Neuronal stem cell (in vitro differentiated cells): ENCODE measurements at regions not wholly inside any gene's neighbourhood (a gene's known extent, or its start where the extent isn't known, plus 50 kb on each side); places are given as distances from the start of the nearest gene placed in this dataset.
"Not testable (repeated sequence)": the region's sequence is repeated elsewhere in the genome, so short reads cannot be mapped to it uniquely, and the experiment has no call there.

Experiments
- DNase-seq: peaks from one replicate; pipeline ENCODE4 v3.0.0-alpha.2; 2013; ENCODE audit warnings: low spot score
- H2AFZ ChIP-seq: one replicate; pipeline ENCODE4 v1.6.1; 2013; ENCODE audit warnings: mild to moderate bottlenecking, low read length, inconsistent platforms
- H2AK5ac ChIP-seq: 2 replicates; pipeline ENCODE4 v1.6.1; 2013; ENCODE audit warnings: low read depth, mild to moderate bottlenecking, inconsistent platforms, low read length, moderate library complexity, mixed read lengths
- H2BK120ac ChIP-seq: 2 replicates; pipeline ENCODE4 v1.6.1; 2013; ENCODE audit warnings: low read depth, mild to moderate bottlenecking, inconsistent platforms, low read length, moderate library complexity, mixed read lengths
- H2BK12ac ChIP-seq: one replicate; pipeline ENCODE4 v1.6.1; 2013; ENCODE audit warnings: low read length, inconsistent platforms
- H2BK15ac ChIP-seq: 2 replicates; pipeline ENCODE4 v1.6.1; 2013; ENCODE audit warnings: mild to moderate bottlenecking, low read length, inconsistent platforms, mixed read lengths
- H2BK5ac ChIP-seq: one replicate; pipeline ENCODE4 v1.6.1; 2013; ENCODE audit warnings: inconsistent platforms, mild to moderate bottlenecking, low read length, moderate library complexity
- H3K14ac ChIP-seq: one replicate; pipeline ENCODE4 v1.6.1; 2013; ENCODE audit warnings: low read length, inconsistent platforms
- H3K18ac ChIP-seq: 2 replicates; pipeline ENCODE4 v1.6.1; 2013; ENCODE audit warnings: low read length, inconsistent platforms
- H3K23ac ChIP-seq: 2 replicates; pipeline ENCODE4 v1.6.1; 2013; ENCODE audit warnings: low read depth, mild to moderate bottlenecking, mixed read lengths, low read length, inconsistent platforms; ENCODE audit not compliant: poor library complexity
- H3K27ac ChIP-seq: replicated peaks from 3 replicates; pipeline ENCODE4 v1.5.1; 2013; ENCODE audit warnings: low read length, inconsistent platforms
- H3K27me3 ChIP-seq, 3 experiments: 2 replicates each; pipeline ENCODE4 v1.6.1; 2013; ENCODE audit warnings: low read length in 3 of 3, mild to moderate bottlenecking in 2 of 3, inconsistent platforms in 1 of 3, low read depth in 1 of 3, mixed read lengths in 1 of 3, moderate library complexity in 1 of 3; ENCODE audit not compliant: control insufficient read depth in 3 of 3, insufficient read depth in 3 of 3
- H3K36me3 ChIP-seq, 2 donors: replicated peaks in 1 of 2; 2 replicates each; pipeline ENCODE4 v1.6.1; 2013; ENCODE audit warnings: low read length in 2 of 2; ENCODE audit not compliant: control insufficient read depth in 2 of 2, insufficient read depth in 2 of 2
- H3K4ac ChIP-seq: 2 replicates; pipeline ENCODE4 v1.6.1; 2013; ENCODE audit warnings: inconsistent platforms, mild to moderate bottlenecking, low read length, moderate library complexity
- H3K4me1 ChIP-seq, 2 donors: 1 replicate in 1 of 2; 2 replicates in 1 of 2; pipeline ENCODE4 v1.6.1; 2013; ENCODE audit warnings: low read length in 2 of 2, low read depth in 1 of 2; ENCODE audit not compliant: control insufficient read depth in 2 of 2, insufficient read depth in 1 of 2
- H3K4me2 ChIP-seq: one replicate; pipeline ENCODE4 v1.6.1; 2013; ENCODE audit warnings: mild to moderate bottlenecking, low read length, inconsistent platforms; ENCODE audit not compliant: insufficient read depth, poor library complexity, severe bottlenecking
- H3K4me3 ChIP-seq, 2 donors: 2 replicates each; pipeline ENCODE4 v1.5.1; 2013; ENCODE audit warnings: low read length in 2 of 2, mild to moderate bottlenecking in 2 of 2, inconsistent platforms in 1 of 2, moderate library complexity in 1 of 2
- H3K79me1 ChIP-seq: one replicate; pipeline ENCODE4 v1.6.1; 2013; ENCODE audit warnings: low read depth, mild to moderate bottlenecking, inconsistent platforms, low read length, moderate library complexity
- H3K9ac ChIP-seq: one replicate; pipeline ENCODE4 v1.6.1; 2013; ENCODE audit warnings: mild to moderate bottlenecking, low read depth, low read length, inconsistent platforms; ENCODE audit not compliant: poor library complexity
- H3K9me3 ChIP-seq, 2 donors: replicated peaks in 1 of 2; 2 replicates each; pipeline versions ENCODE3 to v1.6.1; 2013; ENCODE audit warnings: low read length in 2 of 2, mild to moderate bottlenecking in 2 of 2, inconsistent platforms in 1 of 2, low read depth in 1 of 2, mixed read lengths in 1 of 2, moderate library complexity in 1 of 2; ENCODE audit not compliant: control insufficient read depth in 2 of 2, insufficient read depth in 1 of 2
- H4K8ac ChIP-seq: one replicate; pipeline ENCODE4 v1.6.1; 2013; ENCODE audit warnings: low read depth, mild to moderate bottlenecking, inconsistent platforms, low read length, moderate library complexity
- H4K91ac ChIP-seq: one replicate; pipeline ENCODE4 v1.6.1; 2013; ENCODE audit warnings: low read length, low read depth, mild to moderate bottlenecking, inconsistent platforms; ENCODE audit not compliant: poor library complexity
- WGBS, 2 donors: extraction: QIAGEN DNeasy Blood & Tissue Kit; methylation state at CpG; one replicate each; pipeline ENCODE4 v1.1.7; 2013; ENCODE audit warnings: missing lambda C conversion rate in 2 of 2, mixed read lengths in 1 of 2; ENCODE audit not compliant: insufficient read length in 2 of 2, insufficient replicate concordance in 1 of 2; ENCODE audit errors: extremely low coverage in 2 of 2; 5-methylcytosine and 5-hydroxymethylcytosine counted together

DNA sequence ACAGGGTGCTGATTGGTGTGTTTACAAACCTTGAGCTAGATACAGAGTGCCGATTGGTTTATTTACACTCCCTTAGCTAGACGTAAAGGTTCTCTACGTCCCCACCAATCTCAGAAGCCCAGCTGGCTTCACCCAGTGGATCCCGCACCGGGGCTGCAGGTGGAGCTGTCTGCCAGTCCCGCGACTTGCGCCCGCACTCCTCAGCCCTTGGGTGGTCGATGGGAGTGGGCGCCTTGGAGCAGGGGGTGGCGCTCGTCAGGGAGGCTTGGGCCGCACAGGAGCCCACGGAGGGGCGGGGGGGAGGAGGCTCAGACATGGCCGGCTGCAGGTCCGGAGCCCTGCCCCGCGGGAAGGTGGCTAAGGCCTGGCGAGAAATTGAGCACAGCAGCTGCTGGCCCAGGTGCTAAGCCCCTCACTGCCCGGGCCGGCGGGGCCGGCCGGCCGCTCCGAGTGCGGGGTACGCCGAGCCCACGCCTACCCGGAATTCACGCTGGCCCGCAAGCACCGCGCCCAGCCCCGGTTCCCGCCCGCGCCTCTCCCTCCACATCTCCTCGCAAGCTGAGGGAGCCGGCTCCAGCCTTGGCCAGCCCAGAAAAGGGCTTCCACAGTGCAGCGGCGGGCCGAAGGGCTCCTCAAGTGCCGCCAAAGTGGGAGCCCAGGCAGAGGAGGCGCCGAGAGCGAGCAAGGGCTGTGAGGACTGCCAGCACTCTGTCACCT lies 61.5 kb upstream of the TLR4 start:
- H3K4me1 ChIP-seq, H3K36me3 ChIP-seq, H3K4me2 ChIP-seq, H2BK12ac ChIP-seq, H3K18ac ChIP-seq, H4K91ac ChIP-seq, H3K27ac ChIP-seq, H3K14ac ChIP-seq, H3K4ac ChIP-seq, H3K4me3 ChIP-seq, H3K27me3 ChIP-seq, H3K9ac ChIP-seq, H2BK120ac ChIP-seq, DNase-seq, H2BK15ac ChIP-seq, H2AFZ ChIP-seq, H2BK5ac ChIP-seq, H3K23ac ChIP-seq, H3K9me3 ChIP-seq, H4K8ac ChIP-seq, H2AK5ac ChIP-seq, H3K79me1 ChIP-seq: not testable (repeated sequence)
- no CpG with 5 or more reads among the region's 50 CpGs for WGBS, 2 donors

DNA sequence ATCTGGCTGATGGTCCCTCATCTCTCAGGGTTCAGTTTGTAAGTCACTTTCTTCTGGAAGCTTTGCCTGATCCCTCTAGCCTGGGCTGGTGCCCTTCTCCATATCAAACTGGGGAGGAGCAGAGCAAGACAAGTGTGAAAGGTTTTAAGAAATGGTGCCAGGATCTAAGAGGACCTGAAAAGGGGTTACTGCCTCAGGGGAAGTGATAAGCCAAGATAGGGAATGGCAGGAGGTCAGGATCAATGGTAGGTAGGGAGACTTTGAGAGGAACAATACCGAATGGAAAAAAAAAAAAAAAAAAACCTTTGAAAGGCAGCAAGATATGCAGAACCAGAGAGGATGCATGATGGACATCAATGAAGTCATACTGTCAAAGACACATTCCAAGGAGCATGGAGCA lies 67.5 kb upstream of the TLR4 start:
- DNase-seq, result no peak
- Histone ChIP-seq H3K27me3 (no peaks in the 10 kb centered on the region), H4K91ac (no peak overlapping the region), H2BK120ac (no peak overlapping the region), H3K27ac (no peak overlapping the region), H3K4me1 (no peaks in the 10 kb centered on the region), H4K8ac (no peak overlapping the region), H2AFZ (no peak overlapping the region), H3K18ac (no peak overlapping the region), H3K36me3 (no peaks in the 10 kb centered on the region), H3K9me3 (no peaks in the 10 kb centered on the region), H3K4me2 (no peak overlapping the region), H3K4me3 (no peak overlapping the region), H2AK5ac (no peak overlapping the region), H2BK15ac (no peak overlapping the region), H3K9ac (no peak overlapping the region), H3K4ac (no peak overlapping the region), H2BK12ac (no peak overlapping the region), H3K79me1 (no peaks in the 10 kb centered on the region), H3K23ac (no peak overlapping the region), H2BK5ac (no peak overlapping the region), H3K14ac (no peak overlapping the region)
- WGBS, 2 donors, result no CpG with 5 or more reads among the region's 1 CpG

DNA sequence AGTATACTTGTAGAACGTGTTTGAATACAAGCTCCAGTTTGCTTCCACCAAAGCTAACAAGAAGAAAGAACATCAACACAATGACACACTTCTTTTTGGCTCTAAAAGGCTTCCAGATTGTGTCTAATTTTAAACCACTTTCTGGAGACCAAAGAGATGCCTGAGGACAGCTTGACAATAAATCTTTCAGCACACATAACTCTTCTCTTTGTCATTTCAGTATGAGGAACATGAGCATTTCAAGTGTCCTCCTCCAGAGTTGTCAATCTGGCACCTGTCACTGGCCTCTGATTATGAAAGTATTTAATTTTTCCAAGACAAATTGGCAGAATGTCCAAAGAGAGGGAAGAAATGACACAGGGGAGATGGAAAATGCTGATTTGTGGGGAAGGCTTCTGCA lies 79.0 kb upstream of the TLR4 start:
- Histone ChIP-seq H3K36me3 (no peaks in the 10 kb centered on the region), H3K9ac (no peak overlapping the region), H2BK120ac (no peak overlapping the region), H2AFZ (no peak overlapping the region), H3K79me1 (no peaks in the 10 kb centered on the region), H3K14ac (no peak overlapping the region), H3K18ac (no peak overlapping the region), H3K27ac (no peak overlapping the region), H3K4ac (no peak overlapping the region), H2BK12ac (no peak overlapping the region), H3K9me3 (peaks cover 0 to 3% of the 10 kb centered on the region in 2 donors), H3K27me3 (no peaks in the 10 kb centered on the region), H3K23ac (no peak overlapping the region), H3K4me2 (no peak overlapping the region), H2AK5ac (no peak overlapping the region), H3K4me3 (no peak overlapping the region), H3K4me1 (no peaks in the 10 kb centered on the region), H2BK5ac (no peak overlapping the region), H4K8ac (no peak overlapping the region), H4K91ac (no peak overlapping the region), H2BK15ac (no peak overlapping the region)
- no CpG with 5 or more reads among the region's 1 CpG for WGBS, 2 donors
- no peak for DNase-seq

DNA sequence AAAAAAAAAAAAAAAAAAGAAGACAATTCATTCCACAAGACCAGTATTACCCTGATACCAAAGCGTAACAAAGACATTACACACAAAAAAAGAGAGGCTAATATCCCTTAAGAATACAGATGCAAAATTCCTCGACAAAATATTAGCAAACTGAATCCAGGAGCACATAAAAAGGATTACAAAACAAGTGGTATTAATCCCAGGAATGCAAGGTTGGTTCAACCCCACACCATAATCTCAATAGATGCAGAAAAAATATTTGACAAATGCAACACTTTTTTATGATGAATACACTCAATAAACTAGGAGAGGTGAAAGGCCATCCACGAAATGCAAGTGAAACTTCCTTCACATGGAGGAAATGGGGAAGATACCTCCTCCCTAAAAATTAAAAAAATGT lies 80.1 kb upstream of the TLR4 start:
- Histone ChIP-seq H3K23ac (no peak overlapping the region), H3K9ac (no peak overlapping the region), H3K4ac (no peak overlapping the region), H3K27ac (no peak overlapping the region), H4K8ac (no peak overlapping the region), H3K36me3 (no peaks in the 10 kb centered on the region), H4K91ac (no peak overlapping the region), H3K79me1 (no peaks in the 10 kb centered on the region), H3K4me1 (no peaks in the 10 kb centered on the region), H3K4me3 (no peak overlapping the region), H3K18ac (no peak overlapping the region), H3K4me2 (no peak overlapping the region), H3K14ac (no peak overlapping the region), H2BK15ac (no peak overlapping the region), H2BK12ac (no peak overlapping the region), H3K9me3 (peaks cover 0 to 3% of the 10 kb centered on the region in 2 donors), H2AFZ (no peak overlapping the region), H2BK5ac (no peak overlapping the region), H3K27me3 (no peaks in the 10 kb centered on the region), H2AK5ac (no peak overlapping the region), H2BK120ac (no peak overlapping the region)
- no CpG with 5 or more reads among the region's 3 CpGs for WGBS, 2 donors
- no peak for DNase-seq
